BLaER1 (cell line): ENCODE measurements at regions not wholly inside any gene's neighbourhood (a gene's known extent, or its start where the extent isn't known, plus 50 kb on each side); places are given as distances from the start of the nearest gene placed in this dataset.

ENCODE experiments used
- H3K27ac ChIP-seq: shearing (Covaris generic); formaldehyde crosslinking; 2 replicates; pipeline ENCODE4 v1.8.1; 2022
- H3K27me3 ChIP-seq: shearing (Covaris generic); formaldehyde crosslinking; 2 replicates; pipeline ENCODE4 v1.8.1; 2022
- H3K36me3 ChIP-seq: shearing (Covaris generic); formaldehyde crosslinking; 2 replicates; pipeline ENCODE4 v1.8.1; 2022
- H3K4me1 ChIP-seq: shearing (Covaris generic); formaldehyde crosslinking; 2 replicates; pipeline ENCODE4 v1.8.1; 2022
- H3K4me2 ChIP-seq: shearing (Covaris generic); formaldehyde crosslinking; 2 replicates; pipeline ENCODE4 v1.8.1; 2022
- H3K4me3 ChIP-seq: shearing (Covaris generic); formaldehyde crosslinking; 2 replicates; pipeline ENCODE4 v1.8.1; 2022
- H3K9ac ChIP-seq: shearing (Covaris generic); formaldehyde crosslinking; 2 replicates; pipeline ENCODE4 v1.8.1; 2022
- H3K9me3 ChIP-seq: shearing (Covaris generic); formaldehyde crosslinking; 2 replicates; pipeline ENCODE4 v1.8.1; 2022
- H4K20me1 ChIP-seq: shearing (Covaris generic); formaldehyde crosslinking; 2 replicates; pipeline ENCODE4 v1.8.1; 2022
- Cebpa-rat ChIP-seq: shearing (Covaris generic); IDR thresholded peaks from 2 replicates; pipeline ENCODE4 v1.8.1; 2022

DNA sequence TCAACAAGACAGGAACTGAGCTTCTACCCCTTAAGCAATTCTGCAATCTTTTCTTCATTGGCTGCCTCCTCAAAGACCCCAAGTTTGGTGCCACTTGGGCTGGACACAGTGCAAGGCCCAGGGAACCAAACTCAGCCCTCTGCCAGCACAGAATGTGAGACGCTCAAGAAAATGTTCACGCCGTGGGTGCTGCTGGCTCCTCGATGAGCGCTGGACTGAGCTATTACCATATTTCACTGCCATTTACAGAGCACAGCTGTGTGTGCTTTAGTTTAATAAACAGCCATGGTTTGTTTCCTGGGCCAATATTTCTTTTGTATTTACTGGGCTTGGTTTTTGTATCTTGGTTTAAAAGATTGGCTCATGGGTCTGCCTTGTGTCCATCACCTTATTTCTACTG, 138.8 kb upstream of the VSTM2B start:
- Histone ChIP-seq H3K27me3 (no peaks in the 10 kb centered on the region), H3K36me3 (no peaks in the 10 kb centered on the region), H3K4me1 (peaks cover 8% of the 10 kb centered on the region), H3K9ac (no peak overlapping the region), H4K20me1 (no peaks in the 10 kb centered on the region), H3K4me2 (peak overlapping the region; percentile 32; the same call in 1 of the 2 replicates), H3K9me3 (peaks cover 9% of the 10 kb centered on the region), H3K27ac (no peak overlapping the region), H3K4me3 (no peak overlapping the region)
- no peak for TF ChIP-seq Cebpa-rat

GRCh38 chr19:29387586-29387985, 138.2 kb upstream of the VSTM2B start:
- Histone ChIP-seq H3K4me2 (peak overlapping the region; percentile 32), H4K20me1 (no peaks in the 10 kb centered on the region), H3K9me3 (peaks cover 9% of the 10 kb centered on the region), H3K36me3 (no peaks in the 10 kb centered on the region), H3K27me3 (no peaks in the 10 kb centered on the region), H3K4me1 (peaks cover 8% of the 10 kb centered on the region), H3K4me3 (no peak overlapping the region), H3K27ac (no peak overlapping the region), H3K9ac (no peak overlapping the region)
- no peak for TF ChIP-seq Cebpa-rat

DNA sequence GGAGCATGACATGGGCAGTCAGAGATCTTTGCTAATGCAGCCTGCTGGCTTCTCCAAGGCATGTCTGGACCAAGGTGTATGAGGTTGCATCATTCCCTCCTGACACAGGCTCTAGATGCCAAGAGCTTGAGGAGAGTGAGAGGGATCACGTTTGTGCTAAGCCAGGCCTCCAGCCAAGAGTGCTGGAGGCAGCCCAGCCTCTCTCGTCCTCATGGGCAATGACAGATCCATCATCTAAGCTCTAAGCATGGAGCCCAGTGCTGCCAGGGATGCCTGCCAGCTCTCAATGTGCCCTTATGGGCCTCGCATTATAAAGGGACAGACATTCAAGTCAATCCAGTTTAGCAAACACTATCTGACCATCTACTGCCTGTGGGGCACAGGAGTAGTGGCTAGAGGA, 136.3 kb upstream of the VSTM2B start:
- Histone ChIP-seq H3K27ac (no peak overlapping the region), H4K20me1 (no peaks in the 10 kb centered on the region), H3K9me3 (peaks cover 9% of the 10 kb centered on the region), H3K4me3 (no peak overlapping the region), H3K4me1 (peaks cover 23% of the 10 kb centered on the region), H3K27me3 (no peaks in the 10 kb centered on the region), H3K9ac (no peak overlapping the region), H3K36me3 (no peaks in the 10 kb centered on the region), H3K4me2 (no peak overlapping the region)
- TF ChIP-seq Cebpa-rat, result no peak

DNA sequence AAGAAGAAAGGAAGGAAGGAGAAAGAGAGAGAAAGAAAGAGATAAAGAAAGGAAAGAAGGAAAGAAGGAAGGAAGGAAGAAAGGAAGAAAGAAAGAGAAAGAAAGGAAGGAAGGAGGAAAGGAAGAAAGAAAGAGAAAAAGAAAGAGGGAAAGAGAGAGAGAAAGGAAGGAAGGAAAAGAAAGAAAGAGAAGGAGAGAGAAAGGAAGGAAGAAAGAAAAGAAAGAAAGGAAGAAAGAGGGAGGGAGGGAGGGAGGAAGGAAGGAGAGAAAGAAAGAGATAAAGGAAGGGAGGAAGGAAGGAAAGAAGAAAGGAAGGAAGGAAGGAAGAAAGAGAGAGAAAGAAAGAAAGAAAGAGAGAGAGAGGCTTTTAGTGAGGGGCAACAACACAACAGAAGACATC, 135.1 kb upstream of the VSTM2B start:
- Histone ChIP-seq H3K27ac (no peak overlapping the region), H3K4me2 (no peak overlapping the region), H4K20me1 (no peaks in the 10 kb centered on the region), H3K4me3 (no peak overlapping the region), H3K4me1 (peaks cover 36% of the 10 kb centered on the region), H3K36me3 (no peaks in the 10 kb centered on the region), H3K27me3 (no peaks in the 10 kb centered on the region), H3K9ac (no peak overlapping the region), H3K9me3 (peaks cover 9% of the 10 kb centered on the region)
- TF ChIP-seq Cebpa-rat, result no peak

DNA sequence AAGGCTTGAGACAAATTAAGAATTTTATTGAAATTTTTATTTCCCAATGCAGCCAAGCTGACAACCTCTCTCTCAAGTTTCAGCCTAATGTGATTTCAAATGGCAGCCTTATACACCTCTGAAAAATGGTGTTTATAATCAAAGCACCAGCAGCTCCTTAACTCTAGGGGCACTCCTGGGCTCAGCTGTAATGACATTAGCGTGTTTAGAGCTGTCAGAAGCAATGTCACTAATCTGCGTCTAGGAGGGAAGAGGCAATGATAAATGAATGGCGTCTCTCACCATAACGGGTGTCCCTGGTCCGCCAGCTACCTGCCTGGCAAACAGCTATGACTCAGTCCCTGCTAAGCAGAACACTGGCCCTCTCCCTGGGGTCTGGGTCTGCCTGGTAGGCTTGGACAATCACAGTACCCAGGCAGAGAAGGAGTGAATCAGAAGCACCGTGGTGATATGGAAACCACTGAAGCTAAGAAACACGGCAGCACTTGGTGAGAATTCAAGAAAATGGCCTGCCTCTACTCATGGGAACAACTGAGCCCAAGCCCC, 131.8 kb upstream of the VSTM2B start:
- Histone ChIP-seq H4K20me1 (no peaks in the 10 kb centered on the region), H3K4me2 (peak overlapping the region; percentile 54), H3K27me3 (no peaks in the 10 kb centered on the region), H3K4me1 (peaks cover 46% of the 10 kb centered on the region), H3K9ac (no peak overlapping the region), H3K9me3 (peaks cover 9% of the 10 kb centered on the region), H3K36me3 (no peaks in the 10 kb centered on the region), H3K27ac (no peak overlapping the region), H3K4me3 (no peak overlapping the region)
- TF ChIP-seq Cebpa-rat, result no peak

DNA sequence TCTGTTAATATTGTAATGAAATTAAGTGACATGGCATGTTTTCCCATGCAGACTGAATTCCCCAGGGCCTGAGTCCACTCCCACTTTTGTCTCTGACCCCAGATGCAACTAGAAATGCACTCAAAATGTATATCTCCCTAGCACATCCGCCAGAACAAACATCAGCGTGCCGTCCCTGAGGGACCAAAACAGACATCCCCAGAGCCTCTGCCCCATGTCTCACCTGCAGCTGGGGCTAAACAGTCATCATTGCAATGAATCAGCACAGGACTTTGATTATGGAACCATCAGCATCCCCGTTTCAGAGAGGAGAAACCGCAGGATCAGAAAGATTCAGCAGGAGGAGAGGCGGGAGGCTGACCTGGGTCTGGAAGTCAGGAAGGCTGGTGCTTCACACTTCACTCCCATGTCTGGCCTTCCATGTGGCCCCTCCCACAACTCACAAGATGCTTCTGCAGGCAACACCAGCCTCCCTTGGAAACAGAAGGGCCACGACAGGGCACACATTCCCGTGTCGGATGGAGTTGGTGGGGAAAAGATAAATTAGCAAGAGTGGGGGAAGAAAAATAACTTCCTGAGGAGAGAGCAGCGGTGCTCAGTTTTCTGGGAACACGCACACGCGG, 130.6 kb upstream of the VSTM2B start:
- peaks cover 9% of the 10 kb centered on the region for H3K9me3 ChIP-seq
- H3K4me3 ChIP-seq, result no peak overlapping the region
- no peak overlapping the region for H3K9ac ChIP-seq
- TF ChIP-seq Cebpa-rat, result no peak
- no peaks in the 10 kb centered on the region for H3K36me3 ChIP-seq
- H4K20me1 ChIP-seq, result no peaks in the 10 kb centered on the region
- H3K27ac ChIP-seq, result no peak overlapping the region
- H3K4me1 ChIP-seq, result peaks cover 49% of the 10 kb centered on the region
- H3K4me2 ChIP-seq, result peak overlapping the region; percentile 54
- H3K27me3 ChIP-seq, result no peaks in the 10 kb centered on the region

GRCh38 chr19:29395734-29396414, 129.9 kb upstream of the VSTM2B start:
- no peak for TF ChIP-seq Cebpa-rat
- Histone ChIP-seq H3K9me3 (peaks cover 9% of the 10 kb centered on the region), H4K20me1 (no peaks in the 10 kb centered on the region), H3K27me3 (no peaks in the 10 kb centered on the region), H3K4me2 (peak overlapping the region; percentile 54), H3K9ac (no peak overlapping the region), H3K4me1 (peaks cover 52% of the 10 kb centered on the region), H3K4me3 (no peak overlapping the region), H3K36me3 (no peaks in the 10 kb centered on the region), H3K27ac (no peak overlapping the region)

DNA sequence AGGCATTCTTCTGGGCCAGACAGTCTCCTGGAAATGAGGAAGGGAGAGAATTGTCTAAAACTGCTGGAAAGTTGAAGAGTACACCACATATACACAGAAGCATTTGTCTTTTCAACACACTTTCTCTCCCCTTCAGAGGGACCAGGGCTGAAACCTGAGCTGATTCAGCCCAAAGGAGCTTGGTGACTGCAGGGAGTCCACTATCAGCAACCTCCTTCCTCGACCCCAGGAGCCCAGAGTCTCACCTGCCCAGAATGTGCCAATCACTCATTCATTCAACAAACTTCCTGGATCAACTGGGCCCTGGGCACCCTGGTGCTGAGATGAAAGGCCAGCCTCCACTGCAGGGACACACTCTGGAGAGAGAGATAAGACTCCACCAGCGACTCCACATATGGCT, 128.9 kb upstream of the VSTM2B start:
- H3K27ac ChIP-seq, result no peak overlapping the region
- H3K9ac ChIP-seq, result no peak overlapping the region
- TF ChIP-seq Cebpa-rat, result no peak
- no peaks in the 10 kb centered on the region for H3K36me3 ChIP-seq
- peaks cover under 1% of the 10 kb centered on the region; the same call in 1 of the 2 replicates for H3K9me3 ChIP-seq
- no peak overlapping the region for H3K4me3 ChIP-seq
- no peaks in the 10 kb centered on the region for H3K27me3 ChIP-seq
- no peaks in the 10 kb centered on the region for H4K20me1 ChIP-seq
- peaks cover 59% of the 10 kb centered on the region for H3K4me1 ChIP-seq
- H3K4me2 ChIP-seq, result no peak overlapping the region

- TF ChIP-seq Cebpa-rat, result no peak
- H3K4me3 ChIP-seq, result no peak overlapping the region
- H3K27me3 ChIP-seq, result no peaks in the 10 kb centered on the region
Measured at GRCh38 chr19:29397748-29398147, 128.0 kb upstream of the VSTM2B start.

GRCh38 chr19:29399804-29400203, 126.0 kb upstream of the VSTM2B start:
- no peak overlapping the region for H3K9ac ChIP-seq
- no peak overlapping the region for H3K4me2 ChIP-seq
- H3K4me1 ChIP-seq, result peaks cover 40% of the 10 kb centered on the region
- no peak overlapping the region for H3K27ac ChIP-seq
- peaks cover 5% of the 10 kb centered on the region; the same call in 1 of the 2 replicates for H3K27me3 ChIP-seq
- no peak for TF ChIP-seq Cebpa-rat
- H3K36me3 ChIP-seq, result no peaks in the 10 kb centered on the region
- H3K4me3 ChIP-seq, result no peak overlapping the region
- H4K20me1 ChIP-seq, result no peaks in the 10 kb centered on the region
- H3K9me3 ChIP-seq, result no peaks in the 10 kb centered on the region

More at GRCh38 chr19:29397748-29398147, 128.0 kb upstream of the VSTM2B start:
- Histone ChIP-seq H3K4me1 (peaks cover 59% of the 10 kb centered on the region), H3K4me2 (peak overlapping the region; percentile 9; the same call in 1 of the 2 replicates), H3K9me3 (no peaks in the 10 kb centered on the region), H3K9ac (no peak overlapping the region), H4K20me1 (no peaks in the 10 kb centered on the region), H3K27ac (no peak overlapping the region), H3K36me3 (no peaks in the 10 kb centered on the region)
